ENCODE measurements at regions not wholly inside any gene's neighbourhood (a gene's known extent, or its start where the extent isn't known, plus 50 kb on each side); places are given as distances from the start of the nearest gene placed in this dataset.
"Not testable (repeated sequence)": the region's sequence is repeated elsewhere in the genome, so short reads cannot be mapped to it uniquely, and the experiment has no call there.

DNA sequence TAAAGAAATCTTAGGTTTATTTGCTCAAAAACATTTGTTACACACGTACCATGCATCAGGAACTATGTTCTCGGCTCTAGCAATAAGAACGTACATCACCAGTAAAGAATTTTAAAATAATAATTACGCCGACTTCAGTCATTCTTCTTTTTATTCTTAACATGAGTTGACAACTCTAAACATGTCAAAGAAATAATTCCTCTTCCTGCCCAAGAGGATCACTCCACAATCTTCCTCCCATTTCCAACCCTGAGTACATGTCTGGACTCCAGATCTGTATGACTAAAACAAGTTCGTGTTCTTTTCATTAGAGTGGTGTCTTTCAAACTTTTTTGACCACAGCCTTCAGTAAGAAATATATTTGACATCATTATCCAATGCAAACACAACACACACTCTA lies 201.6 kb upstream of the GRIA3 start:
- TF ChIP-seq POLR2A (IDR thresholded peaks at IDR 0.05) (no peak), EP300 (IDR thresholded peaks at IDR 0.05) (no peak), POLR2AphosphoS5 (IDR thresholded peaks at IDR 0.05) (no peak)
- TF ChIP-seq, protein P1, sequence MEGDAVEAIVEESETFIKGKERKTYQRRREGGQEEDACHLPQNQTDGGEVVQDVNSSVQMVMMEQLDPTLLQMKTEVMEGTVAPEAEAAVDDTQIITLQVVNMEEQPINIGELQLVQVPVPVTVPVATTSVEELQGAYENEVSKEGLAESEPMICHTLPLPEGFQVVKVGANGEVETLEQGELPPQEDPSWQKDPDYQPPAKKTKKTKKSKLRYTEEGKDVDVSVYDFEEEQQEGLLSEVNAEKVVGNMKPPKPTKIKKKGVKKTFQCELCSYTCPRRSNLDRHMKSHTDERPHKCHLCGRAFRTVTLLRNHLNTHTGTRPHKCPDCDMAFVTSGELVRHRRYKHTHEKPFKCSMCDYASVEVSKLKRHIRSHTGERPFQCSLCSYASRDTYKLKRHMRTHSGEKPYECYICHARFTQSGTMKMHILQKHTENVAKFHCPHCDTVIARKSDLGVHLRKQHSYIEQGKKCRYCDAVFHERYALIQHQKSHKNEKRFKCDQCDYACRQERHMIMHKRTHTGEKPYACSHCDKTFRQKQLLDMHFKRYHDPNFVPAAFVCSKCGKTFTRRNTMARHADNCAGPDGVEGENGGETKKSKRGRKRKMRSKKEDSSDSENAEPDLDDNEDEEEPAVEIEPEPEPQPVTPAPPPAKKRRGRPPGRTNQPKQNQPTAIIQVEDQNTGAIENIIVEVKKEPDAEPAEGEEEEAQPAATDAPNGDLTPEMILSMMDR (IDR thresholded peaks at IDR 0.05): no peak
- Histone ChIP-seq H3K4me1 (no peaks in the 10 kb centered on the region), H3K36me3 (no peaks in the 10 kb centered on the region), H3K27ac (no peak overlapping the region), H3K27me3 (no peaks in the 10 kb centered on the region), H3K4me3 (no peak overlapping the region), H3K9me3 (peaks cover 0 to 11% (median 6%) of the 10 kb centered on the region in 4 donors)
- DNase-seq: no peak
- 76 to 90% (median 83%) methylated on average over 6 of the region's 6 CpGs for WGBS, 5 donors
- intact Hi-C loops (cut with DNase I; ENCODE audit: low total_unique reads): no loop called here

DNA sequence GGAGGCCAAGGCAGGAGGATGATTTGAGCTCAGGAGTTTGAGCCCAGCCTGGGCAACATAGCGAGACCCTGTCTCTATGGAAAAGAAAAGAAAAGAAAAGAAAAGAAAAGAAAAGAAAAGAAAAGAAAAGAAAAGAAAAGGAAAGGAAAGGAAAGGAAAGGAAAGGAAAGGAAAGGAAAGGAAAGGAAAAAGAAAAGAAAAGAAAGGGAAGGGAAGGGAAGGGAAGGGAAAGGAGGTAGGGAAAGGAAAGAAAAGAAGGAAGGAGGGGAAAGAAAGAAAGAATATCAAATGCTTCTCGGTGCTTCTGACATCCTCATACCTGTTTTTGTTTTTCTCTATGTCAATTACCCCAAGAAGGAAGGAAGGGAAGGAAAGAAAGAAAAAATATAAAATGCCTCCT lies 181.2 kb upstream of the GRIA3 start:
- intact Hi-C loops (cut with DNase I; ENCODE audit: low total_unique reads); H3K36me3 ChIP-seq; DNase-seq; H3K27me3 ChIP-seq; H3K4me1 ChIP-seq; H3K9me3 ChIP-seq; H3K27ac ChIP-seq; H3K4me3 ChIP-seq: not testable (repeated sequence)
- 71 to 88% (median 79%) methylated on average over 2 of the region's 2 CpGs for WGBS, 5 donors

DNA sequence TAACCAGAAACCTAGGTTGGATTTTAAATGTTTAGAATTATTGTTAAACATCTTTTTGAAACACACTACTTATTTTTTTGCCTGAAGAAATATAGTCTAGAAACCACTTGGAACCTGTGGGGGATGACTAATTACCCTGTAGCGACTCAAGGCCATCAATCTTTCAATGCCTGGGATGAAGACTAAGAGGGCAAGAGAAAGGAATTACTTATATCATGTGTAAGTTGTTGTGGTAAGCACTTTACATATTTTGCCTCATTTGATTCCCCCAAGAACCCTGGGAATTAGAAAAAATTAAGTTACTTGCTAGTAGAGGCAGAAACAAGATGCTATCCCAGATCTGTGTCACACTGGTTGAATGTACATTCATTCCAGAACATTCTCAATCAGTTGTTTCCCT lies 170.9 kb upstream of the GRIA3 start:
- WGBS, 5 donors: 30 to 78% (median 69%) methylated on average over 1 of the region's 1 CpG
- no peaks in the 10 kb centered on the region for H3K4me1 ChIP-seq
- no peak overlapping the region for H3K27ac ChIP-seq
- no peak for DNase-seq
- intact Hi-C loops (cut with DNase I; ENCODE audit: low total_unique reads): no loop called here
- H3K36me3 ChIP-seq: no peaks in the 10 kb centered on the region
- no peaks in the 10 kb centered on the region for H3K27me3 ChIP-seq
- TF ChIP-seq, protein P1 (IDR thresholded peaks at IDR 0.05): no peak
- TF ChIP-seq POLR2A (IDR thresholded peaks at IDR 0.05) (no peak), POLR2AphosphoS5 (IDR thresholded peaks at IDR 0.05) (no peak)
- no peak overlapping the region for H3K4me3 ChIP-seq
- H3K9me3 ChIP-seq: no peaks in the 10 kb centered on the region

DNA sequence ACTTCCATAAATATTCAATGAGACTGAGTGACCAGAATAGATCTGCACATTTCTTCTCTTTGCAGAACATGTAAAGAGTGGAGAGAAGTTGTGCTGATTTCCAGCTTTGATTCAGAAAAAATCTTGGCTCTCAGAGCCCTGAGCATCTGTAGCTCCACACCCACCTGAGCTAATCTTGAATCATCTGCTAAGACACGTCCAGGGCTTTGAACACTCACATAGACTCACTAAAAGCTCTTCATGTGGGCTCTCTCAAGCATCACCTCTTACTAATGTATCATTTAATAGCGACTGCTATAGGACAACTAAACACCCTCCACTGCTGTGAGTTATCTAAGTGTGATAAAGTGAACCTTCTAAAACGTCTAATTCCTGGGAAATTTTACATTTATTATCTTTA lies 147.7 kb upstream of the GRIA3 start:
- H3K9me3 ChIP-seq: no peaks in the 10 kb centered on the region
- no peak for DNase-seq
- TF ChIP-seq POLR2A (IDR thresholded peaks at IDR 0.05): no peak
- TF ChIP-seq, protein P1 (IDR thresholded peaks at IDR 0.05): no peak
- no peak for TF ChIP-seq EP300 (IDR thresholded peaks at IDR 0.05)
- no peak for TF ChIP-seq POLR2AphosphoS5 (IDR thresholded peaks at IDR 0.05)
- no peak overlapping the region for H3K4me3 ChIP-seq
- WGBS, 5 donors: 38 to 53% (median 46%) methylated on average over 3 of the region's 3 CpGs
- H3K27me3 ChIP-seq: no peaks in the 10 kb centered on the region
- H3K4me1 ChIP-seq: no peaks in the 10 kb centered on the region
- intact Hi-C loops (cut with DNase I; ENCODE audit: low total_unique reads): no loop called here
- H3K27ac ChIP-seq: no peak overlapping the region
- H3K36me3 ChIP-seq: no peaks in the 10 kb centered on the region

DNA sequence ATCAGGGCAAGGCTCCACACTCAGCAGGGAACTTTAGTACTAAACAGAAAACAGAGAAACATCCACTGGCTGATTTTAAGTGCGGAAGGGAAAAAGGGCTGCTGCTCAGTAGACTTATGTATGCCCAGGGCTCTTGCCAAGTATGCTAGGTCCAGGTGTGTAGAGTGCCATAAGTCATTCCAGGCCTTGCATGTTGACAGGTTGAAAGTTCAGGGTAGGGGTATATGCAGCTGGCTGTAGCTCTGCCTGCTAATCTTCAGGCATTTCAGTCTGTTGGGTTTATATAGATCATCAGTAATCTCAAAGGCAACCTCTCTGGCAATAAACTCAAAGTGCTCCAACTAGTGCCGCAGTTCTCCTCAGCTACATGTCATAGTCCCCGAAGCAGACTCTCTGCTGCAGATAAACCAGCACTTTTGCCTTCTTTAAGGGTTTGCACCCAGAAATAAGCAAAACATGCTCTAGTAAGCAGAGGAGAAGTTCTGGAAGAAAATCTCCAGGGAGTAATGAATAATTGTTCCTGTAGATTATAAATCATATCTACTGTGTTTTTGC lies 134.9 kb upstream of the GRIA3 start:
- intact Hi-C loops (cut with DNase I; ENCODE audit: low total_unique reads): no loop called here
- peak in 1 of 2 donors; percentile 2 for DNase-seq
- H3K9me3 ChIP-seq: no peaks in the 10 kb centered on the region
- 56 to 88% (median 76%) methylated on average over 3 of the region's 3 CpGs for WGBS, 5 donors
- TF ChIP-seq, protein P1 (IDR thresholded peaks at IDR 0.05): no peak
- TF ChIP-seq POLR2AphosphoS5 (IDR thresholded peaks at IDR 0.05) (no peak), EP300 (IDR thresholded peaks at IDR 0.05) (no peak), POLR2A (IDR thresholded peaks at IDR 0.05) (no peak)
- no peak overlapping the region for H3K4me3 ChIP-seq
- no peaks in the 10 kb centered on the region for H3K27me3 ChIP-seq
- no peaks in the 10 kb centered on the region for H3K36me3 ChIP-seq
- no peak overlapping the region for H3K27ac ChIP-seq
- no peaks in the 10 kb centered on the region for H3K4me1 ChIP-seq
